K562 (cell line): ENCODE measurements at regions not wholly inside any gene's neighbourhood (a gene's known extent, or its start where the extent isn't known, plus 50 kb on each side); places are given as distances from the start of the nearest gene placed in this dataset.

Experiments
- ADNP ChIP-seq: fragments of 200-800 bp; sonication (Bioruptor generic); IDR thresholded peaks from 2 replicates; pipeline ENCODE4 v1.6.1; 2016; ENCODE audit warnings: missing genetic modification characterization, missing compliant biosample characterization
- BCL6 ChIP-seq: fragments of 250-450 bp; sonication (Bioruptor Pico); IDR thresholded peaks from 2 replicates; pipeline ENCODE4 v1.4.0; 2020
- CCAR2 ChIP-seq: fragments of 200-400 bp; formaldehyde crosslinking; IDR thresholded peaks from 2 replicates; pipeline ENCODE4 v1.6.1; 2017; ENCODE audit warnings: mild to moderate bottlenecking, low read depth, low read length
- DPF2 ChIP-seq: fragments of 450-650 bp; IDR thresholded peaks from 2 replicates; pipeline ENCODE4 v1.6.1; 2016
- HNRNPL ChIP-seq: fragments of 200-400 bp; formaldehyde crosslinking; IDR thresholded peaks from 2 replicates; pipeline ENCODE4 v1.6.1; 2017; ENCODE audit warnings: low read depth, mild to moderate bottlenecking, low read length
- HNRNPLL ChIP-seq: fragments of 200-400 bp; formaldehyde crosslinking; IDR thresholded peaks from 2 replicates; pipeline ENCODE4 v1.6.1; 2017; ENCODE audit warnings: low read length, low read depth, mild to moderate bottlenecking; ENCODE audit not compliant: poor library complexity, severe bottlenecking
- KAT8 ChIP-seq: fragments of 450-650 bp; IDR thresholded peaks from 2 replicates; pipeline ENCODE4 v1.6.1; 2016; ENCODE audit warnings: low read depth, mild to moderate bottlenecking
- KLF16 ChIP-seq: IDR thresholded peaks from 2 replicates; pipeline ENCODE4 v1.6.1; 2016; ENCODE audit warnings: antibody characterized with exemption
- L3MBTL2 ChIP-seq: fragments of 450-650 bp; IDR thresholded peaks from 2 replicates; pipeline ENCODE4 v1.6.1; 2016; ENCODE audit warnings: mild to moderate bottlenecking, moderate library complexity
- MTA2 ChIP-seq: fragments of 450-650 bp; IDR thresholded peaks from 2 replicates; pipeline ENCODE4 v1.6.1; 2016; ENCODE audit warnings: low read depth
- NBN ChIP-seq: fragments of 450-650 bp; IDR thresholded peaks from 2 replicates; pipeline ENCODE4 v1.6.1; 2016; ENCODE audit warnings: low read depth, mild to moderate bottlenecking
- NRF1 ChIP-seq, 2 experiments: fragments of 450-650 bp; IDR thresholded peaks in 1 of 2; conservative IDR thresholded peaks in 1 of 2; 2 replicates each; pipeline ENCODE4 v1.6.1; 2014; ENCODE audit warnings: mild to moderate bottlenecking in 2 of 2
- PCBP1 ChIP-seq: fragments of 200-400 bp; formaldehyde crosslinking; IDR thresholded peaks from 2 replicates; pipeline ENCODE4 v1.6.1; 2018; ENCODE audit warnings: mild to moderate bottlenecking, low read depth, low read length; ENCODE audit not compliant: poor library complexity, severe bottlenecking
- RNF2 ChIP-seq: sonication (generic); IDR thresholded peaks from 2 replicates; pipeline ENCODE4 v1.6.1; 2016
- SMARCA4 ChIP-seq: fragments of 450-650 bp; IDR thresholded peaks from 2 replicates; pipeline ENCODE4 v1.6.1; 2016
- SNRNP70 ChIP-seq: fragments of 200-400 bp; formaldehyde crosslinking; optimal IDR thresholded peaks from 2 replicates; pipeline ENCODE3; 2017; ENCODE audit warnings: low read depth, low read length
- SREBF1 ChIP-seq: fragments of 150-350 bp; IDR thresholded peaks from 2 replicates; pipeline ENCODE4 v1.6.1; 2014; ENCODE audit warnings: antibody characterized with exemption, low read depth, low read length, borderline replicate concordance
- TAF15 ChIP-seq: fragments of 200-400 bp; formaldehyde crosslinking; IDR thresholded peaks from 2 replicates; pipeline ENCODE4 v1.6.1; 2017; ENCODE audit warnings: mild to moderate bottlenecking, low read depth, low read length, moderate library complexity
- TRIM28 ChIP-seq: fragments of 450-650 bp; IDR thresholded peaks from 2 replicates; pipeline ENCODE4 v1.6.1; 2017
- TSC22D4 ChIP-seq: fragments of 450-650 bp; IDR thresholded peaks from 2 replicates; pipeline ENCODE4 v1.6.1; 2016; ENCODE audit warnings: missing genetic modification characterization, missing biosample characterization, control low read depth
- ZEB2 ChIP-seq: fragments of 450-650 bp; IDR thresholded peaks from 2 replicates; pipeline ENCODE4 v1.6.1; 2016
- ZNF184 ChIP-seq: sonication (generic); formaldehyde crosslinking; IDR thresholded peaks from 2 replicates; pipeline ENCODE4 v1.5.0; 2020; ENCODE audit warnings: missing genetic modification reagents
- ZNF253 ChIP-seq: fragments of 250-450 bp; sonication (Bioruptor Pico); conservative IDR thresholded peaks from 2 replicates; pipeline ENCODE4 v1.6.1; 2021; ENCODE audit warnings: mild to moderate bottlenecking
- ZNF766 ChIP-seq: fragments of 200-800 bp; sonication (Bioruptor generic); conservative IDR thresholded peaks from 2 replicates; pipeline ENCODE4 v1.6.1; 2016; ENCODE audit warnings: missing genetic modification characterization, missing compliant biosample characterization
- ZNF778 ChIP-seq: fragments of 450-650 bp; formaldehyde crosslinking; IDR thresholded peaks from 2 replicates; pipeline ENCODE4 v1.4.0; 2020; ENCODE audit warnings: mild to moderate bottlenecking, moderate library complexity
- TF ChIP-seq, protein P1 (sequence below): fragments of 250-450 bp; sonication (Bioruptor Pico); IDR thresholded peaks from 2 replicates; pipeline ENCODE4 v1.4.0; 2020; ENCODE audit warnings: mild to moderate bottlenecking, moderate library complexity
- TF ChIP-seq, protein P2 (sequence below), 2 experiments: fragments of 150-350 bp in 1 of 2; IDR thresholded peaks; 2 replicates each; pipeline ENCODE4 v1.6.1; 2012 to 2016; ENCODE audit warnings: low read depth in 2 of 2, low read length in 2 of 2, mild to moderate bottlenecking in 1 of 2, moderate library complexity in 1 of 2

DNA sequence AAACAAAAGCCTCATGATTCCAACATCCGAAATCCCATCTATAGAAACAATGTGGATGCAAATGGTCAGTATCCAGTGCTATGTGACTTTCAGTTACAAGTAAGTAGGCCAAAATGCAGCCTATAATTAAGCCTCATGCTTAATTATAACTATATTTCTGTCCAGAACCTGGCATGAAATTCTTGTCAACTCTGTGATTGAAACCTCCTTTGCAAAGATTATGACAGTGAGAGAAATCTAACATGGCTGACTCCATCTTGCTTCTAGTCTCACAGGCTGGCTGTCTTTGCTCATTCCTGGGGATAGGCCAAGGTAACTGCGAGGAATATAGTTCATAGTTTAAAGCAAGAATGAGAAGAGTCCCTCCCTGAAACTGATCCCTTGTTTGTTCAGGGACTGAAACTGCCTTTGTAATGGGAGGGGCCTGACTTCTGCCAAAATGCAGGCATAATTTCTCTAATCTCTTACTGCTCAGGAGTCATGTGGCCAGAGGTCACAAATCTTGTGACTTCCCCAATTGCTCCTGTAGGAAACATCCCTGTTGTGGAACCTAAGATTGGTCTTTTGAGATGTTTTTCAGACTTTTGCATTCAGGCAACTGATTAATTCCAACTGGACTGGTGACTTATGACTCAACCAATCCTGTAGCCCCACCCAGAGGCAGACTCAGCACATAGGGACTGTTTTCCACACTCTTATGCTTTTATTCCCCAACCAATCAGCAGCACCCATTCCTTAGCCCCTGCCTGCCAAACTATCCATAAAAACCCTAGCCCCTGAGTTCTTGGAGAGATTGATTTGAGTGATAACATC lies 84.5 kb upstream of the TLK1 start (continued):
- TF ChIP-seq ADNP (tag) (no peak), L3MBTL2 (peak; percentile 21; the same call in 1 of the 2 replicates), KLF16 (no peak), TAF15 (no peak), SREBF1 (no peak), MTA2 (no peak), HNRNPL (no peak), HNRNPLL (no peak), ZNF766 (CRISPR knock-in tag) (no peak), ZNF778 (CRISPR knock-in tag) (no peak), KAT8 (no peak), TSC22D4 (tag) (no peak), DPF2 (no peak), NRF1 (conservative IDR thresholded peaks at IDR 0.05 in 1 of 2, IDR thresholded peaks at IDR 0.05 in 1 of 2) (no peak), BCL6 (CRISPR knock-in tag) (no peak), PCBP1 (no peak), SMARCA4 (peak; percentile 33; the same call in 1 of the 2 replicates), RNF2 (no peak), ZNF184 (no peak), ZEB2 (peak; percentile 77; the same call in 1 of the 2 replicates), ZNF253 (CRISPR knock-in tag) (no peak), TRIM28 (peak; percentile 96), NBN (no peak), SNRNP70 (no peak), CCAR2 (no peak)
- TF ChIP-seq, protein P1, sequence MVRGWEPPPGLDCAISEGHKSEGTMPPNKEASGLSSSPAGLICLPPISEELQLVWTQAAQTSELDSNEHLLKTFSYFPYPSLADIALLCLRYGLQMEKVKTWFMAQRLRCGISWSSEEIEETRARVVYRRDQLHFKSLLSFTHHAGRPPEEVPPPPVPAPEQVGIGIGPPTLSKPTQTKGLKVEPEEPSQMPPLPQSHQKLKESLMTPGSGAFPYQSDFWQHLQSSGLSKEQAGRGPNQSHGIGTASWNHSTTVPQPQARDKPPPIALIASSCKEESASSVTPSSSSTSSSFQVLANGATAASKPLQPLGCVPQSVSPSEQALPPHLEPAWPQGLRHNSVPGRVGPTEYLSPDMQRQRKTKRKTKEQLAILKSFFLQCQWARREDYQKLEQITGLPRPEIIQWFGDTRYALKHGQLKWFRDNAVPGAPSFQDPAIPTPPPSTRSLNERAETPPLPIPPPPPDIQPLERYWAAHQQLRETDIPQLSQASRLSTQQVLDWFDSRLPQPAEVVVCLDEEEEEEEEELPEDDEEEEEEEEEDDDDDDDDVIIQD = no peak
- TF ChIP-seq, protein P2, sequence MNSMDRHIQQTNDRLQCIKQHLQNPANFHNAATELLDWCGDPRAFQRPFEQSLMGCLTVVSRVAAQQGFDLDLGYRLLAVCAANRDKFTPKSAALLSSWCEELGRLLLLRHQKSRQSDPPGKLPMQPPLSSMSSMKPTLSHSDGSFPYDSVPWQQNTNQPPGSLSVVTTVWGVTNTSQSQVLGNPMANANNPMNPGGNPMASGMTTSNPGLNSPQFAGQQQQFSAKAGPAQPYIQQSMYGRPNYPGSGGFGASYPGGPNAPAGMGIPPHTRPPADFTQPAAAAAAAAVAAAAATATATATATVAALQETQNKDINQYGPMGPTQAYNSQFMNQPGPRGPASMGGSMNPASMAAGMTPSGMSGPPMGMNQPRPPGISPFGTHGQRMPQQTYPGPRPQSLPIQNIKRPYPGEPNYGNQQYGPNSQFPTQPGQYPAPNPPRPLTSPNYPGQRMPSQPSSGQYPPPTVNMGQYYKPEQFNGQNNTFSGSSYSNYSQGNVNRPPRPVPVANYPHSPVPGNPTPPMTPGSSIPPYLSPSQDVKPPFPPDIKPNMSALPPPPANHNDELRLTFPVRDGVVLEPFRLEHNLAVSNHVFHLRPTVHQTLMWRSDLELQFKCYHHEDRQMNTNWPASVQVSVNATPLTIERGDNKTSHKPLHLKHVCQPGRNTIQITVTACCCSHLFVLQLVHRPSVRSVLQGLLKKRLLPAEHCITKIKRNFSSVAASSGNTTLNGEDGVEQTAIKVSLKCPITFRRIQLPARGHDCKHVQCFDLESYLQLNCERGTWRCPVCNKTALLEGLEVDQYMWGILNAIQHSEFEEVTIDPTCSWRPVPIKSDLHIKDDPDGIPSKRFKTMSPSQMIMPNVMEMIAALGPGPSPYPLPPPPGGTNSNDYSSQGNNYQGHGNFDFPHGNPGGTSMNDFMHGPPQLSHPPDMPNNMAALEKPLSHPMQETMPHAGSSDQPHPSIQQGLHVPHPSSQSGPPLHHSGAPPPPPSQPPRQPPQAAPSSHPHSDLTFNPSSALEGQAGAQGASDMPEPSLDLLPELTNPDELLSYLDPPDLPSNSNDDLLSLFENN (IDR thresholded peaks at IDR 0.05; ENCODE audit: low read depth in 2 of 2, low read length in 2 of 2) = no peak
